ENCODE measurements at regions not wholly inside any gene's neighbourhood (a gene's known extent, or its start where the extent isn't known, plus 50 kb on each side); places are given as distances from the start of the nearest gene placed in this dataset.
"Not testable (repeated sequence)": the region's sequence is repeated elsewhere in the genome, so short reads cannot be mapped to it uniquely, and the experiment has no call there.

DNA sequence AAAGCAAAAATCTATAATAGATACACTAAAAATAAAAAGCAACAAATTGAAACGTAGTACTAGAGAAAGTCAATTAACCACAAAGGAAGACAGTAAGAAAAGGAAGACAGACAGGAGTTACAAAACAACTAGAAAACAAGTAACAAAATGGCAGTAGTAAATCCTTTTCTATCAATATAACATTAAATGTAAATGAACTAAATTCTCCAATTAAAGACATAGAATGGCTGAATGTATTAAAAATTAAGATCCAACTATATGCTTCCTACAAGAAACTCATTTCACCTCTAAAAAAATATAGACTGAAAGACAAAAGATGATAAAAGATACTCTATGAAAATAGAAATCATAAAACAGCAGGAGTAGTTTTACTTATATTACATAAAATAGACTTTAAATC lies 79.1 kb downstream of the CTH start:
- DNase-seq: no peak

DNA sequence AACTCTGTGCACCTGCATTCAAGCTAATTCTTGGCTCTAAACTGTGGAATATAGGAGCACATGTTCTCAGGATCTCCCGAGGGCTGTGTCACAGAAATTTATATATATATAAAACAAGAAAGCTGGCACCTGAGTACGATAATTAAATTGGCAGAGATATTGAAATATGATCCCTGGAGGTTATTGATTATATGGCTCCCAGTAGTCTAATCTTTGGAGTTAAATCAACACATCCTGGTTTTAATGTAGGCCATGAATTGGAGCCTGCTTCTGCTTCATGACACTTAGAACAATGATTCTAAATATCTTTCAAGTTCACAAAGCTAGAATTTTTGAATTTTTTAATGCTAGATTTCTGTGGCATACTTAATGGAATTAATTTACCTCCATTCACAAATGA lies 84.3 kb downstream of the CTH start:
- no peak for DNase-seq

- no peak for DNase-seq
Observed at GRCh38 chr1:70496181-70496580, 85.1 kb downstream of the CTH start.

GRCh38 chr1:70497152-70497551 lies 86.1 kb downstream of the CTH start:
- DNase-seq: no peak

GRCh38 chr1:70498666-70499065 lies 87.6 kb downstream of the CTH start:
- DNase-seq: no peak

- DNase-seq: no peak
Observed at GRCh38 chr1:70499695-70500094, 88.6 kb downstream of the CTH start.

DNA sequence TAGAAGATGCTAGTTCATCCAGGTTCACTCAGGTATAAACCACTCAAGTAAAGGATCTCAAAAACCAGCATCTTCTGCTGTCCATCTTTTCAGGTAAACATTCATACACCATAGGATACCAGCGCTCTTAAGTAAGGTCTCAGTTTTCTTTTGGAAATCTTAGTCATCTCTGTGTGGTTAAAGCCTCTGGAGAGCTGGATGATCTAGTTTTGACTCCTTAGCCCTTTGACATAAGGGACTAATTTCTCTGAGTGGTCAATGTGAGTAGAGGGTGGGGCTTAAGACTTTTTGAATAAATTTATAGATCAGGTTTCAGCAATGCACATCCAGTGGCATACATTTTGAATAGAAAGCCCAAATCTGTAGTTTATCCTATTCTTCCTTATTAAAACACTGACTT lies 92.3 kb downstream of the CTH start:
- no peak for DNase-seq

DNA sequence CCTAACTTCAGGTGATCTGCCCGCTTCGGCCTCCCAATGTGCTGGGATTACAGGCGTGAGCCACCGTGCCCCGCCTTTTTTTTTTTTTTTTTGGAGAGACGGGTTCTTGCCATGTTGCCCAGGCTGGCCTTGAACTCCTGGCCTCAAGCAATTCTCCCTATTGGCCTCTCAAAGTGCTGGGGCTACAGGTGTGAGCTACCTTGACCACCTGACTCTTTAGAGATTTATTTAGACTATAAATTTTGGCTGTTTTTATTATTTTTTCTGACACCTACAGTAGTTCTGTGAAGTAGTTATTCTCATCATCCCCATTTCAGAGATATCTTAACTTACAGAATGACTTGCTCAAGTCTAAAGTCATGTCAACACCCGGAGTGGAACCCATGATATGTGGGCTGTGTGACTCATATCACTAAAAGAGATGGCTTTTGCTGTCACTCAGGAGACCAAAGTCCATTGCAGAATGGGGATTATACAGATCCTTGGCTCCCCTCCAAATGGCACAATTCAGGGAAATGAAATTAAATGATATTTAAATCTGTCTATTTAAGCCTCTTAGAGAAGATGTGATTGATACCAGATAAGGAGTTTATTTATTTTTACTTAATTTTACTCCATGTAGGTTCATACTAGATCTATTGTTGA lies 93.2 kb downstream of the CTH start:
- DNase-seq: no peak

DNA sequence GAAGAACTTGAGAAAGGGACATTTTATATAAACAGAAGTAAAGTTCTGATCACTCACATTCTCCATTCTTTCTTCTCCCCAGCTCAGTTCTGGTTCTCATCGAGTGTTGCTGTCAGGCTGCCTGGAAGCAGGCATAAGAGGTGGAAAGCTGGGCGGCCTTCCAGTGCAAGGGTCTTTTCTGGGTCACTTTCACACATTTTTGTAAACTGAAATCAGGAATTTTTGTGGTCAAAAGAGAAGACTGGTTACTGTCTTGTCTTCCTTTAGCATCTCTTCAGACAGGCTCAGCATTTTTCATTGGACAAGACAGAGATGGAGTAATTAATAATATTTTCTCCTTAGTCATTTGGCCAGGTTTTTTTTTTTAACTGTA lies 93.7 kb downstream of the CTH start:
- no peak for DNase-seq

DNA sequence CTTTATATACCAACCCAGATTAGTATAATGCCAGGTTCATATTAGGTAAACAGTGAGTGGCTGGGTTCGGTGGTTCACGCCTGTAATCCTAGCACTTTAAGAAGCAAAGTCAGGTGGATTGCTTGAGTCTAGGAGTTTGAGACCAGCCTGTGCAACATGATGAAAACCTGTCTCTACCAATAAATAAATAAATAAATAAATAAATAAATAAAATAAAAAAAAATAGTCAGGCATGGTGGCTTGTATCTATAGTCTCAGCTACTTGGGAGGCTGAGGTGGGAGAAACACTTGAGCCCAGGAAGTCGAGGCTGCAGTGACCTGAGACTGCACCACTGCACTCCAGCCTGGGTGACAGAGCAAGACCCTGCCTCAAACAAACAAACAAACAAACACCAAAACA lies 96.9 kb downstream of the CTH start:
- DNase-seq: not testable (repeated sequence)

DNA sequence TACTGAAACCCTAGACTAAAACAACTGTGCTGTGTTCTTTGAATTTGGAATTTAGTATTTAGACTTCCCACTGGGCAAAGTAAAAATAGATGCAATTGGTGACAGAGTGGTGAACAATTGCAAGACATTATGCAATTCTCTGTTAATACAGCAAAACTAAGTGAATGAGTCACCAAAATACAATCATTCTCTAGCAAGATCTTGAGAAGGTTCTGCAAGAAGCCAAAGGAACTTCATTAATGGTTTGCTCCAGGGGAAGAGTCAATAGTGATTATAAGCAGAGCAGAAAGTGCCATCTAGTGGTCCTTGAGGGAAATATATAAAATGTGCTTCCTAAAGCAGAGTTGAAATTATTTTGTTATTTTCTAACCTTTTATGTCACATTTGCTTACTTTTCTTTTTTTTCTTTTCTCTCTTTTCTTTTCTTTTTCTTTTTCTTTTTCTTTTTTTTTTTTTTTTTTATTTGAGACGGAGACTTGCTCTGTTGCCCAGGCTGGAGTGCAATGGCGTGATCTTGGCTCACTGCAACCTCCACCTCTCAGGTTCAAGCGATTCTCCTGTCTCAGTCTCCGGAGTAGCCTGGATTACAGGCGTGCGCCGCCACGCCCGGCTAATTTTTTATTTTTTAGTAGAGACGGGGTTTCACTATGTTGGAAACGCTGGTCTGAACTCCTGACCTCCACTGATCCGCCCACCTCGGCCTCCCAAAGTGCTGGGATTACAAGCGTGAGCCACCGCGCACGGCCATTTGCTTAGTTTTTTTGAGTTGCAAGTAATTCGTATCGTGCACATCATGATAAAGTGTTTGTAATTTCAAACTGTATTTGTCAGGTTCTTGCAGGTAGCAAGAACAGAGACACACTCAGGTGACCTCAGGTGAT lies 99.2 kb downstream of the CTH start:
- peak in 1 of 14 donors; percentile 0 for DNase-seq

DNA sequence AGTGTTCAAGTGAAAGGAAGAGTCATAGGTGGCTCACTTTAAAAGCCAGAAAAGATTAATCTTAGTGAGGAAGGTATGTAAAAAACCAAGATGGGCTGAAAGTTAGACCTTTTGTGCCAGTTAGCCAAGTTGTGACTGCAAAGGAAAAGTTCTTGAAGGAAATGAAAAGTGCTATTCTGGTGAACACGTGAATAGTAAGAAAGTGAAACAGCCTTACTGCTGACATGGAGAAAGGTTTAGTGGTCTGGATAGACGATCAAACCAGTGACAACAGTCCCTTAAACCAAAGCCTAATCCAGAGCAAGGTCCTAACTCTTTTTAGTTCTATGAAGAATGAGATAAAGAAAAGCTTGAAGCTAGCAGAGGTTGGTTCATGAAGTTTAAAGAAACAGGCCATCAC lies 106.4 kb downstream of the CTH start:
- DNase-seq: no peak

- no peak for DNase-seq
Observed at GRCh38 chr1:70518106-70518505, 107.0 kb downstream of the CTH start.

- DNase-seq: peak in 1 of 14 donors; percentile 2
Observed at GRCh38 chr1:70528590-70529333, 117.7 kb downstream of the CTH start.

DNA sequence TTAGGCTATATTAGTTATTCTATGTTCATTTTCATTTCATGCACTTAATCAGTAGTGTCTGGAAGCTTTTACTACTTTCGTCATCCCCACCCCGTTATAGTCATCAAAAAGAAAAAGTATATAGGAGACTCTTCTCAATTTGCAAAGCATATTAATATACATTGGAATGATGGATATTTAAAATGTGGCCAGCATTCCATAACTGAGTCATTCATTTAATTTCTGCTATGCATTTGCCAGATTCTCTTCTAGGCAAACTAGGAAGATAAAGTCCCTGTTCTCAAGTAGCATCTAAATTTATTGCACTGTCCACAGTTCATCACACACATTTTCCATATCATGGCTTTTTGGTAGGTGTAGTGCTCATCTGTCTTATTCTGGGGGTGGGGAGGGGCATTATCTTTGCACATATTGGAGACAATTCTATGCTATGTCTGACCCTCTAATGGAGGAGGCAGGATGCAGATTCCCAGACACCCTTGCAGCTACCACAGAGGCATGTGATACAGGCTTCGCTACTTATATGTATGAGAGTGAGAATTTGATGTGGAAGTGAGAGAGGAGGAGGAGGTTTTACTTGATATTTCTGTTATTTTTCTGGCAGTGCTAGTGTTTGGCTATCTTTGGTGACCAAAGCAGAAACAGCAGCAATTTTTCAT lies 125.8 kb downstream of the CTH start:
- no peak for DNase-seq

DNA sequence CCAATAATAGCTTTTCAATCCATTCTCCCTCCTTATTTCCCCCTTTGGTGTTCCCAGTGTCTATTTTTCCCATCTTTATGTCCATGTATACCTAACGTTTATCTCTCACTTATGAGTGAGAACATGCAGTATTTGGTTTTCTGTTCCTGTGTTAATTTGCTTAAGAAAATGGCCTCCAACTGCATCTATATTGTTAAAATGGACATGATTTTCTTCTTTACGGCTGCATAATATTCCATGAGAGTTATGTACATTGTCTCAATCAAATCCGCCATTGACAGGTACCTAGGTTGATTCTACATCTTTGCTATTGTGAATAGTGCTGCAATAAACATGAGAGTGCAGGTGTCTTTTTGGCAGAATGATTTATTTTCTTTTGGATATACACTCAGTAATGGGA lies 126.7 kb downstream of the CTH start:
- DNase-seq: no peak

GRCh38 chr1:70542030-70542429 lies 131.0 kb downstream of the CTH start:
- no peak for DNase-seq

GRCh38 chr1:70542856-70543255 lies 131.8 kb downstream of the CTH start:
- DNase-seq: no peak

- no peak for DNase-seq
Observed at GRCh38 chr1:70546726-70547125, 135.7 kb downstream of the CTH start.

DNA sequence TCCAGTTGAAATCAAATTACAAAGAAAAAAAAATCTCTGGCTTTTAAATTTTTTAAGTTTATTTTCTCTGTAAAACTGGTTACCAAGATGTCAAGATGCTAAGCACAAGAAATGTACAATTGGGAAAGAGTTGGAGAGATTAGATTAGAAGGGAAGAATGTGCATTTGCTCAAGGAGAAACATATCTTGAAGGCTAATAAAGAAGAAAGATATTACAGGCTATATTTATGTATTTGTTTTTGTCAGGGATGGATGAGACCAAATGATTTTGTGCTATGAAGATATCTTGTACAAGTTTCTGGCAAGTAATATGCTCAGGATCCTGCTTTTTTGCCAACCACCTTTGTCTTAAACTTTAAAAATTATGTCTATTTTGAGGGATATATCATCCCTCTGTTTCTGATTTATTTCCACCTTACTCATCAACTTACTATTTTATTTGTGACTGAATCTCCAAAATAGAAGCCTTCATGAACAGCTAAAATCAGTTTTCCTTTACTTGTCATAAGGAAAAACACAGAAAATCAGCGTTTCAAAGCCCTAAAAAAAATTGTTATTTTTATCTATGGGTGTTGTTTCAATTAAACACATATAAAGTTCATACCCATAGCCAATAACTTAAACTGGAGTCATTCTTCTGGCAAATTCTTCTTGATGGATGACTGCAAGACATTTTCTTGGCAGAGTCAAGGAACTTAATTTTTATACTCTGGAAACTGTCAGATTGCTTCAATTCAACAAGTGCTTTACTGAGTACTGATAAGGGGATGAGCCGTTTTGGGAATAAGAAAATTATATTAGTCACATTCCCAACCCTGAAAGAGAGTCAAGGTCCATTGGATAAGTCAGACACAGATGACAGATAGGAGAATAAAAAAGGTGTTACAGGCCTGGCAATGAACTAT lies 141.8 kb downstream of the CTH start:
- DNase-seq: no peak

DNA sequence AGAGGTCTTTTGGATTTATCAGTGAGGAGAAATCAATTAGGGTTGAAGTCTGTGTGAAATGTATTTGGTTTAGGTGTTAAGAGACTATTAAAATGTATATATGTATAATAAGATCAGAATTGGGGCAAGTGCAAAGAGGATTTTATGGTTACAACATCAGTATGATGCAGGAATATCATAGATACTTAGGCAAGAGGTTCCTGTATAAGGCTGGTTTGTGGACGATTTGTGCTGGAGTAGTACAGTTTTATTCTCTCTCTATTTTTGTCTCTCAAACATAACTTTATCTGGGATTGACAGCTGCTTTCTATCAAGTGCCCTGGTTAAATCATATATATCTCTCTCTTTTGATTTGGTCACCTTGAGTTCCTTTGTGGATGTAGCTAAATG lies 142.5 kb downstream of the CTH start:
- DNase-seq: no peak

DNA sequence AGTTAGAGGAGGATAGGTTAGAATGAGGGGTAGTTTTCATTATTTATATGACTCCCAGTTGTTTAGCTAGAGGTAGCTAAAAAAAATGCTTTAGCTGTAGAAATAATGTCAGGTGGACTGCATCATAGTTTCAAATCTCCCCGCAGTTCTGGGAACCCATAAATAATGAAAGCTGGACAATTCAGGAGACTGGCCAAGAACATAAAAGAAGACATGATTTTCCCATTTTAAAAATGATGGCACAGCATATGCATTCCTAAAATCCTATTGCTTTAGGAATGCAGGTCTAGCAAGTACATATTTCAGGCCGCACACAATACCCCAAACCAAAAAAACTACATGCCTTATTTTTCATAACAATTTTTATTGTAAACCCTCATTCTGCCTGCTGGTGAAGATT lies 143.3 kb downstream of the CTH start:
- no peak for DNase-seq

All from C1 segment of cervical spinal cord (tissue), 14 donors.